ENCODE measurements at regions not wholly inside any gene's neighbourhood (a gene's known extent, or its start where the extent isn't known, plus 50 kb on each side); places are given as distances from the start of the nearest gene placed in this dataset.
A peak's percentile ranks its signal among the peaks of the same experiment; 100 is the strongest.

DNA sequence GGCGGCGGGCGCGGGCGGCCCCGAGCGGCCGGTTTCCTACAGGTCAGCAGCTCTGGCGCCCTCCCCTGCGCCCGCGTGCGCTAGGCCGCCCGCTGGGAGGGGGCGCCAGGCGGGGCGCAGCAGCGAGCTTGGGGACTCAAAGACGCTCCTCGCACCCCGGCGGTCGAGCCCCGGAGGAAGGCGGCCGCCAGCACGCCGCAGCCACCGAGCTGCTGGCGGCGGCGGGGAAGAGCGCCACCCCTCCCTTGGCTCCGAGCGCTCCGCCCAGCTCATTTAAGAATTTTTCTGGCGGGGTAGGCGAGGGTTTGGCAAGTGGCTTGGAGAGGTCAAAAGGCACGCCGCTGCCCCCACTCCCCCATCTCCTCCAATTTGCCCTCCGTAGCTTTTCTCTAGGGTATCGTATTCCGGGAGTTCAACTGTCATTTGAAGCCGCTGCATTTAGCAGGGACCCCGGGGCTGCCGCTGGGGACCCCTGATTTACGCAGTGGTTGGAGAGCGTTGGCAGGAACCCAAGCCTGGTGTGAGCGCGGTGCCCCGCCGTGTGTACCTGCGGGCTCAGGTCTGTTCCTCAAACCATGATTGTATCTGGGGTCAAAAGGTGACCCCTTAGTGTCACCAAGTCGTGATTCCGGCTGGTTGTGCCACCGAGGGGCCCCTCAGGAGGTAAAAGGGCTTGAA is 59.5 kb upstream of the GSE1 start:
- peak; percentile 68; the same call in 1 of the 2 replicates for TF ChIP-seq TCF7L2 (IDR thresholded peaks at IDR 0.05; ENCODE audit: low read depth, low read length)
- TF ChIP-seq, protein P1, sequence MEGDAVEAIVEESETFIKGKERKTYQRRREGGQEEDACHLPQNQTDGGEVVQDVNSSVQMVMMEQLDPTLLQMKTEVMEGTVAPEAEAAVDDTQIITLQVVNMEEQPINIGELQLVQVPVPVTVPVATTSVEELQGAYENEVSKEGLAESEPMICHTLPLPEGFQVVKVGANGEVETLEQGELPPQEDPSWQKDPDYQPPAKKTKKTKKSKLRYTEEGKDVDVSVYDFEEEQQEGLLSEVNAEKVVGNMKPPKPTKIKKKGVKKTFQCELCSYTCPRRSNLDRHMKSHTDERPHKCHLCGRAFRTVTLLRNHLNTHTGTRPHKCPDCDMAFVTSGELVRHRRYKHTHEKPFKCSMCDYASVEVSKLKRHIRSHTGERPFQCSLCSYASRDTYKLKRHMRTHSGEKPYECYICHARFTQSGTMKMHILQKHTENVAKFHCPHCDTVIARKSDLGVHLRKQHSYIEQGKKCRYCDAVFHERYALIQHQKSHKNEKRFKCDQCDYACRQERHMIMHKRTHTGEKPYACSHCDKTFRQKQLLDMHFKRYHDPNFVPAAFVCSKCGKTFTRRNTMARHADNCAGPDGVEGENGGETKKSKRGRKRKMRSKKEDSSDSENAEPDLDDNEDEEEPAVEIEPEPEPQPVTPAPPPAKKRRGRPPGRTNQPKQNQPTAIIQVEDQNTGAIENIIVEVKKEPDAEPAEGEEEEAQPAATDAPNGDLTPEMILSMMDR (IDR thresholded peaks at IDR 0.05) = peak; percentile 61
- no peak for TF ChIP-seq REST (IDR thresholded peaks at IDR 0.05; ENCODE audit: insufficient read depth in 1 of 2, low read depth in 2 of 2, low read length in 1 of 2)
- peak; percentile 45; the same call in 1 of the 2 replicates for TF ChIP-seq POLR2AphosphoS5 (IDR thresholded peaks at IDR 0.05; ENCODE audit: low read depth, low read length)
- TF ChIP-seq SIN3A (IDR thresholded peaks at IDR 0.05; ENCODE audit: borderline replicate concordance, insufficient read depth, low read depth, low read length) = 0 out of 2 replicates have a peak, but pooled peaks have one; percentile 38
